Esophagus squamous epithelium (tissue), 5 donors: ENCODE measurements at regions not wholly inside any gene's neighbourhood (a gene's known extent, or its start where the extent isn't known, plus 50 kb on each side); places are given as distances from the start of the nearest gene placed in this dataset.

Experiments
- DNase-seq: peaks from one replicate; lab custom pipeline; 2025; lab: John Stamatoyannopoulos, UW
- H3K27ac ChIP-seq, 4 donors: fragments of 200-600 bp; sonication (generic); one replicate each; pipeline ENCODE4 v1.5.1; 2016 to 2019; ENCODE audit warnings: mild to moderate bottlenecking in 1 of 4
- H3K27me3 ChIP-seq, 4 donors: fragments of 200-600 bp; sonication (generic); 1 replicate in 3 of 4; 2 replicates in 1 of 4; pipeline versions ENCODE4 v1.5.1 to v1.6.0; 2017 to 2021; ENCODE audit warnings: antibody characterized with exemption in 1 of 4
- H3K36me3 ChIP-seq, 3 donors: fragments of 200-600 bp; sonication (generic); one replicate each; pipeline ENCODE4 v1.5.1; 2016 to 2019
- H3K4me1 ChIP-seq, 3 donors: fragments of 200-600 bp; sonication (generic); one replicate each; pipeline ENCODE4 v1.5.1; 2017 to 2019
- H3K4me3 ChIP-seq, 4 donors: fragments of 200-600 bp; sonication (generic); 1 replicate in 3 of 4; 2 replicates in 1 of 4; pipeline ENCODE4 v1.5.1; 2016 to 2019; ENCODE audit warnings: mild to moderate bottlenecking in 2 of 4, moderate library complexity in 1 of 4
- H3K9me3 ChIP-seq, 3 donors: fragments of 200-600 bp; sonication (generic); one replicate each; pipeline ENCODE4 v1.5.1; 2016 to 2019
- CTCF ChIP-seq, 6 experiments: fragments of 450-650 bp in 4 of 6; fragments of 200-600 bp in 2 of 6; sonication (generic) in 2 of 6; IDR thresholded peaks; one replicate each; pipeline ENCODE4 v1.5.1; 2016 to 2019; ENCODE audit warnings: antibody characterized with exemption in 6 of 6, mild to moderate bottlenecking in 4 of 6, moderate library complexity in 4 of 6
- POLR2A ChIP-seq, 4 donors: fragments of 450-650 bp; IDR thresholded peaks; one replicate each; pipeline ENCODE4 v1.6.1; 2017; ENCODE audit warnings: antibody characterized with exemption in 4 of 4, mild to moderate bottlenecking in 4 of 4, moderate library complexity in 3 of 4
- WGBS, 2 donors: methylation state at CpG; one replicate each; pipeline ENCODE4 v1.1.5; 2018; 5-methylcytosine and 5-hydroxymethylcytosine counted together
- intact Hi-C: fragments of 100-400 bp; cut with DNase I; formaldehyde crosslinking; loops from one replicate; pipeline ENCODE4 v1.15.0; 2022
- donor health status: DM: yes; HTN: yes; CAD: no.

GRCh38 chr4:116401293-116401692, 684.1 kb downstream of the TRAM1L1 start:
- Histone ChIP-seq H3K9me3 (no peaks in the 10 kb centered on the region), H3K4me1 (no peaks in the 10 kb centered on the region), H3K4me3 (no peak overlapping the region), H3K27ac (no peak overlapping the region), H3K36me3 (no peaks in the 10 kb centered on the region), H3K27me3 (no peaks in the 10 kb centered on the region)
- WGBS, 2 donors = 38 to 53% methylated on average over 4 of the region's 4 CpGs
- intact Hi-C loops = no loop called here
- no peak for DNase-seq
- no peak for TF ChIP-seq POLR2A (IDR thresholded peaks at IDR 0.05)
- TF ChIP-seq CTCF (IDR thresholded peaks at IDR 0.05) = no peak

GRCh38 chr4:116400480-116400879, 684.9 kb downstream of the TRAM1L1 start:
- TF ChIP-seq POLR2A (IDR thresholded peaks at IDR 0.05) (no peak), CTCF (IDR thresholded peaks at IDR 0.05) (no peak)
- Histone ChIP-seq H3K27ac (no peak overlapping the region), H3K9me3 (no peaks in the 10 kb centered on the region), H3K4me1 (no peaks in the 10 kb centered on the region), H3K36me3 (no peaks in the 10 kb centered on the region), H3K27me3 (no peaks in the 10 kb centered on the region), H3K4me3 (no peak overlapping the region)
- WGBS, 2 donors = 78 to 82% methylated on average over 1 of the region's 1 CpG
- intact Hi-C loops = no loop called here
- no peak for DNase-seq

GRCh38 chr4:116397714-116398113, 687.7 kb downstream of the TRAM1L1 start:
- no peak overlapping the region for H3K4me3 ChIP-seq
- H3K27me3 ChIP-seq = no peaks in the 10 kb centered on the region
- no peak overlapping the region for H3K27ac ChIP-seq
- intact Hi-C loops = no loop called here
- DNase-seq = no peak
- H3K4me1 ChIP-seq = no peaks in the 10 kb centered on the region
- TF ChIP-seq CTCF (IDR thresholded peaks at IDR 0.05) (no peak), POLR2A (IDR thresholded peaks at IDR 0.05) (no peak)
- WGBS, 2 donors = 75 to 77% methylated on average over 3 of the region's 3 CpGs
- no peaks in the 10 kb centered on the region for H3K36me3 ChIP-seq
- no peaks in the 10 kb centered on the region for H3K9me3 ChIP-seq

- Histone ChIP-seq H3K27ac (no peak overlapping the region), H3K4me3 (no peak overlapping the region), H3K27me3 (no peaks in the 10 kb centered on the region), H3K9me3 (no peaks in the 10 kb centered on the region), H3K36me3 (no peaks in the 10 kb centered on the region), H3K4me1 (no peaks in the 10 kb centered on the region)
- TF ChIP-seq CTCF (IDR thresholded peaks at IDR 0.05) (no peak), POLR2A (IDR thresholded peaks at IDR 0.05) (no peak)
- intact Hi-C loops = no loop called here
- no peak for DNase-seq
Observed at GRCh38 chr4:116397291-116397690, 688.1 kb downstream of the TRAM1L1 start.

- H3K9me3 ChIP-seq = no peaks in the 10 kb centered on the region
- no peaks in the 10 kb centered on the region for H3K4me1 ChIP-seq
- DNase-seq = no peak
- no peaks in the 10 kb centered on the region for H3K27me3 ChIP-seq
- WGBS, 2 donors = 86 to 91% methylated on average over 3 of the region's 3 CpGs
- TF ChIP-seq CTCF (IDR thresholded peaks at IDR 0.05) = no peak
- no peak for TF ChIP-seq POLR2A (IDR thresholded peaks at IDR 0.05)
- intact Hi-C loops = no loop called here
- H3K27ac ChIP-seq = no peak overlapping the region
- H3K36me3 ChIP-seq = no peaks in the 10 kb centered on the region
- H3K4me3 ChIP-seq = no peak overlapping the region
Observed at GRCh38 chr4:116395408-116395807, 690.0 kb downstream of the TRAM1L1 start.
